ENCODE measurements at regions not wholly inside any gene's neighbourhood (a gene's known extent, or its start where the extent isn't known, plus 50 kb on each side); places are given as distances from the start of the nearest gene placed in this dataset.

DNA sequence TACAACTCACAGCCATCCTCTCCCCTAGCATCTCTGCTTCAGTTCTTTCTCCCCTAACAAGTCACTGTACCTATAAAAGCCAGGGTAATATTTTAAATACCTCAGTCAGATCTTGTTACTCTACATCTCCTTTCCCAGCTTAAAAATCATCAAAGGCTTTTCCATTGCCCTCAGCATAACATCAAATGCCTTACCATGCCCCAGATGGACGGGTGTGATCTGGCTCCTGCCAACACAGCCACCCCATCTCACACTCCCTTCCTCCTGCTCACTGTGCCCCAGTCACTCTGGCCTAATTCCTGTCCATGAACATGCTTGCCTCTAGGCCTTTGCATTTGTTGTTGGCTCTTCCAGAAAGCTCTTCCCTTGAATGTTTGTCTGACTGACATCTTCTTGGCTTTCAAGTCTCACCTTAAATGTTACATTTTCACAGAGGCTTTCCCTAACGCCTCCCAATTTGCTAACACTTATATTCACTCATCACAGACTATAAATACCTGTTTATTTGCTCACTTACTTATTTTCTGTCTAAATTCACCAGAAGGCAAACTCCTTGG lies 640.9 kb downstream of the NYAP2 start:
- H3K27ac ChIP-seq, result no peak overlapping the region
- no peak for TF ChIP-seq CTCF (conservative IDR thresholded peaks at IDR 0.05)

DNA sequence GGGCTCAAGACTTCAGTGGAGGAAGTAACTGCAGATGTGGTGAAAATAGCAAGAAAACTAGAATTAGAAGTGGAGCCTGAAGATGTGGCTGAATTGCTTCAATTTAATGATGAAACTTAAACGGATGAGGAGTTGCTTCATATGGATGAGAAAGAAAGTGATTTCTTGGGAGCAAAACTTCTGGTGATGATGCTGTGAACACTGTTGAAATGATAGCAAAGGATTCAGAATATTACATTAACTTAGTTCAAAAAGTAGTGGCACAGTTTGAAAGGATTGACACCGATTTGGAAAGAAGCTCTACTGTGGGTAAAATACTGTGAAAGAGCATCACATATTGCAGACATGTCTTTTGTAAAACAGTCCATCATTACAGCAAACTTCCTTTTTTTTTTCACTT lies 638.0 kb downstream of the NYAP2 start:
- TF ChIP-seq CTCF (conservative IDR thresholded peaks at IDR 0.05), result no peak
- no peak overlapping the region for H3K27ac ChIP-seq

DNA sequence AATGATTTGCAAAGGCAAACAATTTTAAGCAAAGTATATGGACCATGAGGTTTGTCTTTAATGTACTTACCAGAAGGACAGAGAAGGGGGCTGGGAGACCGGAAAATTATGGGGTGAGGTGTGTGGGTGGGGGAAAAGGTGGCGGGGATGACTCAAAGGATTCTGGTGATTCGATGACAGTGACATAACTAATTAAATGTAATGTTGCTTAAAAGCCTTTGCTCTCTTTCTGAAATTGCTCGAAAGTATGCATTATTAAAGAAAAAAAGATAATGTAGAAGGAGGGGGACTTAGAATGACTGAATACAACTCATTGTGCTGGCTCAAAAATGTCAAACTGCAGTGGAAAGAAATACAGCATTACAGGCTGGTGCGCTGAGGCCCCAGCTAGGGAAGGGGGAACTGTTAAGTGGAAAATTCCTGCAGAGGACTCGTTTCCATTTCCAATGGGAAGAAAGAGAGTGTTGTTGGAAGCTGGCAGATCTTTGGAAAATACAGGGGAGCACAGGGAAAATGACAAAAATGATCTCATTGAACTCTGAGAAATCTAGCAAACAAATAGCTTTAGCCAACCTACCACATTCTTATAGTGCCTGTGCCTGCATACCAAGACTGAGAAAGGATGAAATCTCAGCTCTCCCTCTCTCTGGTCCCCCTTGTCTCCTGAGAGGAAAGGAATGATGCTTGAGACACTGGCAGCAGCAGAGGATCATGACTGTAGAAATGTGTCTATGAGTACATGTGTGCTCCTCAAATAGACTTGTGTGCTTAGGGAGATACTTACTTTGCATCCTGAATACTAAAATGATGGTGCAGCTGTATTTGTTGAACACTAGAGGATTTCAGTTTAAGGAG lies 632.4 kb downstream of the NYAP2 start:
- H3K27ac ChIP-seq, result peak overlapping the region; percentile 88

DNA sequence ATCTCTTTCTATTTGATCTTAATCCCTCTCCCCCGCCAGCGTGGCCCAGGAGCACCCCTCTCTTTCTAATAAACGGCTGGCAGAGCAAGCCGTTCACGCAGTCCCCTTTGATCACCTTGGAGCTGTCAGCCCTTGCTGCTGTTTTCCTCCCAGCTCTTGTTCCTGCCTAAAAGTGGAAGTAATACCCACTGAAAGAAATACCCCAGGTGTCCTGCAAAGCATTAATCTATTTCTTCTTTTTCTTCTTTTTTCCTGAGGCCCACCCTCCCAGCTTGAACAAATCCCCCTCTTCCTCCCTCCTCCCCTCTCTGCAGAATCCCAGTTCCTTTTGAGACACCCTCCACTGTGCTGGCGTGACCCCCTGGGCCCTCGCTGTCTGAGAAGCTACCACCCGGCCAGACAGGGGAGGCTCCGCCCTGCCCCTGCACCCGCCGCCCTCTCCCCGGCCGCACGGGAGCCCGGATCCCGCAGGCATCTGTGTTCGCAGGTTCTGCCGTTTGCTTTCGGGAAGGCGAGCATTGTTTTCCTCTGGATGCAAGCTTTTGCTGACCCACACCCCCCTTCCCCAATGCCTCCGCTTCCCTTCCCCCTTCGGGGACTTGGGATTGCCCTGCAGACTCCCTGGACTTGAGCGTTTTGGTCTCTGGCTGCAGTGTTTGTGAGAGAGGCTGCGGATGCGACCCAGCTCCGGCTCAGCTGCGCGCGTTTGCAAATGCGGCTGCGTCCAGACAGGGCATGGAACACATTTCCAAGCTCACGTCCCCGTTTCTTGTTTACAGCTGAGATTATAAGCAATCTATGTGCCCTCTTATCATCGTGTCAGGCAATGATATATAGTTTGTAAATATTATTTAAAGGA lies 631.5 kb downstream of the NYAP2 start:
- H3K27ac ChIP-seq, result peak overlapping the region; percentile 88
- TF ChIP-seq CTCF (conservative IDR thresholded peaks at IDR 0.05), result no peak

More for the DNA sequence above, 632.4 kb downstream of the NYAP2 start:
- TF ChIP-seq CTCF (conservative IDR thresholded peaks at IDR 0.05), result no peak

GRCh38 chr2:226030369-226030768 lies 630.9 kb downstream of the NYAP2 start:
- TF ChIP-seq CTCF (conservative IDR thresholded peaks at IDR 0.05), result no peak
- H3K27ac ChIP-seq, result peak overlapping the region; percentile 88

GRCh38 chr2:226023946-226024345 lies 624.4 kb downstream of the NYAP2 start:
- no peak for TF ChIP-seq CTCF (conservative IDR thresholded peaks at IDR 0.05)

DNA sequence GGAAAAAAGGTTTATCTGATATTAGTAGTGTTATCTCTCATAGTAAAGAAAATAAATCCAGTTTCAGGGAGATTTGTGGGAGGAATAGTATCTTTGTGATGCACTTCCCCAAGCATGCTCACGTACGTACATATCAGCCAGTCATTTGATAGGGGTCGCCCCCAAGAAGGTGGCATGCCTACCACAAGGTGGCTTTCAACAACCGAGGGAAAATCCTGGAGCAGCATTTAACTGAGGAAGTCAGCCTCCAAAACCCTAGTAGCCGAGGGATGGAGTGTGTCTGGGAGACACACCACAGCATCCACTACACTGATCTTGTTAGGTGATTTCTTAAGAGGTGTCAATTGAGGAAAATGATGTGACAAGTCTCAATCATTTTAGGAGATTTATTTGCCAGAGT lies 623.9 kb downstream of the NYAP2 start:
- no peak for TF ChIP-seq CTCF (conservative IDR thresholded peaks at IDR 0.05)
- H3K27ac ChIP-seq, result no peak overlapping the region

More at GRCh38 chr2:226023946-226024345, 624.4 kb downstream of the NYAP2 start:
- no peak overlapping the region for H3K27ac ChIP-seq

All from VCaP (cell line).